Umbilical cord (tissue), 1 donor: ENCODE measurements at regions not wholly inside any gene's neighbourhood (a gene's known extent, or its start where the extent isn't known, plus 50 kb on each side); places are given as distances from the start of the nearest gene placed in this dataset.
"Not testable (repeated sequence)": the region's sequence is repeated elsewhere in the genome, so short reads cannot be mapped to it uniquely, and the experiment has no call there.

Experiments used
- DNase-seq: peaks from one replicate; pipeline ENCODE4 v3.0.0-alpha.2; 2015; ENCODE audit warnings: low spot score

DNA sequence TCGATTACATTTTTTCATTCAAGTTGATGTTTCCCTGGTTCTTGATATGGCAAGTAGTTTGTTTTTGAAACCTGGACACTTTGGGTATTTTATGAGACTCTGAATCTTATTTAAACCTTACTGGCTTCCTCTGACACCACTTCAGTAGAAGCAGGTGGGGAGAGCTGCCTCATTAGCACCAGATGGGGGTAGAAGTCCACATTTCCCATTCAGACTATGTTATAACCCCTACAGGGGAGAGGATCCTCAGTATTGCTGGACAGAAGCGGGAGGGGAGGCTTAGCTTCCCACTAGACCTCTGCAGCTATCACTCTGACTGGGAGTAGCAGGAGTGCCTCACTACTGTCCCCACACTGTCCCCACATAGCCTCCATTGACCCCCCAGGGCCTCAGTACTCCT, 145.3 kb upstream of the SLC35G4 start:
- no peak for DNase-seq

- DNase-seq, result no peak
These were observed 150.9 kb upstream of the SLC35G4 start for GRCh38 chr18:11458447-11458846.

- DNase-seq, result not testable (repeated sequence)
These were observed 151.5 kb upstream of the SLC35G4 start for GRCh38 chr18:11457853-11458252.

DNA sequence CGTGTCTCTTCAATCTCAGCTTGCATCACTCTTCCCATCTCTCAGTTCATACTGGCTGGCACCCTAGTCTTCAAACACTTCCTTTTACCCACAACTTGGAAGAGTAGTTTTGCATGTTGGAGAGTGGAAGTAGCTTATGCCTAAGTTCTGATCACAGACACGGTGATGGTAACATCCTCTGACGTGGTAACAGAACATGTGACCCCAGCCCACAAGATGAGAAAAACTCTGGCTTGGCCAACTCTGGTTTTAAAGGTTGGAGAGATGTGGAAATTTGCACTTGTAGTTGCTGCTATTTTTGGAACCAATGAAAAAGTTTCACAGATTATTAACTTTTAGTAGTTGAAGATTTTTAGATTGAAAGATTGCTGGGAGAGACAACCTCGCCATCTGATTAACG, 155.4 kb upstream of the SLC35G4 start:
- DNase-seq, result no peak

DNA sequence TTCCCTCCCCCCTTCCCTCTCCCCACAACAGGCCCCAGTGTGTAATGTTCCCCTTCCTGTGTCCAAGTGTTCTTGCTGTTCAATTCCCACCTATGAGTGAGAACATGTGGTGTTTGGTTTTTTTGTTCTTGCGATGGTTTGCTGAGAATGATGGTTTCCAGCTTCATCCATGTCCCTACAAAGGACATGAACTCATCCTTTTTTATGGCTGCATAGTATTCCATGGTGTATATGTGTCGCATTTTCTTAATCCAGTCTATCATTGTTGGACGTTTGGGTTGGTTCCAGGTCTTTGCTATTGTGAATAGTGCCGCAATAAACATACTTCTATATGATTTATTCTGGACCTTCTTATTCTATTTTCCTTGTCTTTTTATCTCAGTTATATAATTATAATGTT, 165.2 kb upstream of the SLC35G4 start:
- DNase-seq, result not testable (repeated sequence)

- no peak for DNase-seq
These were observed 172.3 kb upstream of the SLC35G4 start for GRCh38 chr18:11437046-11437445.

DNA sequence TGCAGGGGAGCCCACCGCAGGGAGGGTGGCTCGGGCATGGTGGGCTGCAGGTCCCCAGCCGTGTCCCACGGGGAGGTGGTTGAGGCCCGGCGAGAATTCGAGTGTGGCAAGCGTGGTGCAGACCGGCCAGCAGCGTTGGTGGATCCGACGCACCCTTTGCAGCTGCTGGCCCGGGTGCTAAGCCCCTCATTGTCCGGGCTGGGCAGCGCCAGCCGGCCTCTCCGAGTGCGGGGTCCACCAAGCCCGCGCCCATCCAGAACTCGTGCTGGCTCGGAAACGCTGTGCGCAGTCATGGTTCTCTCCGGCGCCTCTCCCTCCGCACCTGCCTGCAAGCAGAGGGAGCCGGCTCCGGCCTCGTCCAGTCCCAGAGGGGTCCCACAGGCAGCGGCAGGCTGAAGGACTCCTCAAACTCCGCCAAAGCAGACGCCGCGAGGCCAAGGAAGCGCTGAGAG, 177.0 kb upstream of the SLC35G4 start:
- no peak for DNase-seq

DNA sequence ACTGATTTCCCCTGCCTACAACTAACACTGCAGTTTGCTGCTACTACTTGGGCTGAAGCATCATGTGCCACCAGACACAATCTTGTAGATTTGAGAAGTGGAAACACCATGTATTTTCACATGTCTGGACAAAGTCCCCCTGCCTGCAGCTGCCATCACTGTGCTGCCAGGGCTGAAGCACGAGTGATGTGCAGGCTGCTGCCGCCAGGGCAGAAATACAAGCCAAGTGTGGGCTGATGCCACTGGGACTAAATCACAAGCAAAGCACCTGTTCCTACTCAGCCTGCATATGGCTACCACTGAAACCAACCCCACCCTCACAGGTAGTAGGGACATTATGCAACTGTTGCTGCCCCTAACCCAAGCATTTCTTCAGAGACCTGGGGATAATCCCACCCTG, 179.5 kb upstream of the SLC35G4 start:
- DNase-seq, result no peak

DNA sequence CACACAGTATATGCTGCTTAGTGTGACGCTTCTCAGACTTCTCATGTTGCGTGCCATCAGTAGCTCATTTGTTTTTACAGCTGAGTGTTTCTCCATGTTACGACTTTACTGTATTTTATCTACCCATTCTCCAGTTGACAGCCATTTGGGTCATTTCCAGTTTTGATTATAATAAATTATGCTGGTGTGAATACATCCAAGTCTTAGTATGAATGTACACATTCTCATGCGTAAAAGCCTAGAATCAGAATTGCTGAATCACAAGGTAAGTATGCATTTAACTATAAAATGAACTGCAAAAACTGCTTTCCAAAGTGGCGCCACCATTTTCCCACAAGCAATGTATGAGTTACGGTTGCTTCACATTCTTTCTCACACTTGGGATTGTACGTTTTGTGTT, 184.2 kb upstream of the SLC35G4 start:
- no peak for DNase-seq

DNA sequence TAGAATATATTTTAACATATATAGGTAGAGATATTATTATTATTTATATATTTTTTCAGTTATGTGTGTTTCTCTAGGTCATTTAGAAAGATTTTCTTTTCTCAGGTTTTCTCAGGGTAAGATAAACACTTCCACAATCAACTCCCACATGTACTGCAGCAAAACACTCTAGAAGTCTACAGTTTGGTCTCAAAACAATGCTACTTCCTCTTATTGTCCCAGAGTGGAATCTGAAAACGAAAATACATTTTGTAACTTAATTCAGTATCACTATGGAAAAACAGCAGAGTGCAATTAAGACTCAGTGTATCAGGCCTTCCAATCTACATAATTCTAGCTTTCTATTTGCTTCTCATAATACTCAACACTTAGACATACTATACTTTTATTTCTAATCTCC, 190.1 kb upstream of the SLC35G4 start:
- no peak for DNase-seq

GRCh38 chr18:11412811-11413210, 196.6 kb upstream of the SLC35G4 start:
- DNase-seq, result no peak

DNA sequence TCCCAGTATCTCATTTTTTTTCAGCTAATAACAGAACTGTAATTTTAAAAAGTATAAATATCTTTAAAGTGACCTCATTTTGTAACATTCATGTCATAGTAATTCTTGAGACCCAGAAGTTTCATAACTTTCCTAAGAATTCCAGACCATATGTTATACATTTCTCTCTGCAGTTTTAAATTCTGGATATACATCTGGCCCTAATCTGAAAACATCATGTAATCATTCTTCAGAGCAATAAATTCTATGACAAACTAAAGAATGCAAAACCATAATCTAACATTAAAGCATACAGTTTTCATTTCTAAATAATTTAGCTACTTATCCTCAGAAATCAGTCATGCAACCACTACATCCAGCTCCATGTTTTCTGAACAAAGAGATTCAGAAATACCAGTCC, 198.3 kb upstream of the SLC35G4 start:
- DNase-seq, result peak; percentile 80

GRCh38 chr18:11408555-11409065, 200.8 kb upstream of the SLC35G4 start:
- no peak for DNase-seq

GRCh38 chr18:11407940-11408339, 201.5 kb upstream of the SLC35G4 start:
- peak; percentile 86 for DNase-seq

DNA sequence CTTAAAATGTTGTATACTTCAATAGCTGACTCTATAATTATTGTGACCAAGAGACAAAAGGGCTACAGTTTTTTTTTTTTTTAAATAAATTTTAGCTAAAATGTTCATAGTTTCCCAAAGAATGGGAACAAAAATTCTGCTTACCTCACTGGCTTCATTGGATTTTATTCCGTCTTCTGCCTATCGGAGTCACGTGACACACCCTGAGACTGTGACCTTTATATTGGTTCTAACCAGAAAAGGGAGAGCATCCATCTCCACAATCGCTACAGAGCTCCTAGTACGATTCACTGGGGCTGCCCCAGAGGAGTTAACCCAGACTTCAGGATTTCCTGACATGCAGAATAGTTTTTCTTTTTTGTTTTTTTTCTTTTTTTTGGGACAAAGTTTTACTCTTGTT, 203.6 kb upstream of the SLC35G4 start:
- no peak for DNase-seq

DNA sequence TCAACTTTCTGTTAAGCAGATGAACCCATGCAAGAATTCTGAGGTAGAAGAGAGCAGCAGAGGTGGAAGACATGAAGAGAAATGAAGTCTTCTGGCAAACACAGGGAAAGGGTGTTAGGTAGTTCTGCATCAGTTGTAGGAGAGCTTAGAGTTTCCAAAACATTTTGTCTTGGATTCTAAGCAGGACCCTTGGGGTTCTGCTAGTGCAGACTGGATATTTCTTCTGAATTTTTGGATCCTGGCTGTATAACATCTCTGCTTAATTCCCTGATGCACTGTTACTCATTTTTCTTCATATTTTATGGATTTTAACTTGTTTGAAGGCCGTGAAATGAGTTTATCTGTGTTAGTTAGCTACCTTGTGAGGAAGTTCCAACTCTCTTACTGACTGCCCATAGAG, 208.7 kb upstream of the SLC35G4 start:
- DNase-seq, result no peak

DNA sequence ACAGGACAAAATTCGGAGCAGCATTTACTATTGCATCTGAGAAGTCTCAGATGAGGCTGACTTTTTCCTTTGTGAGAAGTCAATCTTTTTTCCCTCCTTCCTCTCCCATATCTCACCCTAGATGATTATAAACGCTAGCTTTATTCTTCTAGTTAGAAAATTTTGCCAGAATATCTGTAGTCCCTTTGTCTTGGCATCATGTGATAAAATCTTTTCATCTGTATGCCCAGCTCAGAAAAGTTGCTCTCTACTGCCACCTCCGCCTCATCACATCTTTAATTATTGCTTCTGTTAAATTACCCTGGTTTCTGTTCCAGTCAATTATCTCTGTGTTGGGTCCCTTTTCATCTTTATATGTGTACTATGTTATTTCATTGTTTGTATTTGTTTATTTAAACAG, 210.8 kb upstream of the SLC35G4 start:
- DNase-seq, result no peak

DNA sequence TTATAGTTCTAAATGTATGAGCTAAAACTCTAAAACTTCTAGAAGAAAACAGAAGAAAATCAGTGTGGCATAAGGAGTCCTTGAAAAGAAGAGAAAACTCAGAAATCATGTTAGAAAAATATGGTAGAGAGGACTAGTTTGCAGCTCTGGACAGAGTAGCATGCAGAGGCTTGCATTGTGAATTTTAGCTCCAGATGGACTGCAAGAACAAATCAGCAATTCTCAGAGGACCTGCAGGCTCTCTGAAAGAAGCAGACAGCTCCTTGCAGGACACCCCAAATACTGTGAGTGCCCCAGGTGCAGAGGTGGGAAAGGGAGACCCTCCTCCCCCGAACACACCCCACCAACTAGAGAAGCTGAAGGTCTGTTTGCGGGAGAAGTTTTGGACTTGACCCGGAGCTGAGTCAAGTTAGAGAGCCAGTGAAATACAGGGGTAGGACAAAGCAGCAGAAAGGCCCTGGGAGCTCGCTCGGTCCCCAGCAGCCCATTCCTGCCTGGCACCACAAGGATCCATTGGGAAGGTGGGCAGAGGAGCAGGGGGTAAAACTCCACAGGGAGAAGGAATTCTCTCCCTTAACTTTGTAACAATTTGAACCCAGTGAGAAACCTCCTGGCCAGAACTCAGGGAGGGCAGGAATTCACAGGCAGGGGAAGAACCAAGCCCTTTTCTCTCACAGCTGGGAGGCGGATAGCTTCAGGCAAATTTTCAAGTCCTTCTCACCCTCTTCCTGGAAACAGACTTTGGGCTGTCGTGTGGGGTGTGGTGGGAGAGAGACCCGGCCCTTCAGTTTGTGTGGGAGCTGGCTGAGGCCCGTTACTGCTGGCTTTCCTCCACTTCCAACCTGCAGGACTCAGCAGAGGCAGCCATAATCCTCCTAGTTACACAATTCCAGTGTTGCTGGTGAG, 216.2 kb upstream of the SLC35G4 start:
- DNase-seq, result peak; percentile 46

- no peak for DNase-seq
These were observed 217.1 kb upstream of the SLC35G4 start for GRCh38 chr18:11392292-11392691.

DNA sequence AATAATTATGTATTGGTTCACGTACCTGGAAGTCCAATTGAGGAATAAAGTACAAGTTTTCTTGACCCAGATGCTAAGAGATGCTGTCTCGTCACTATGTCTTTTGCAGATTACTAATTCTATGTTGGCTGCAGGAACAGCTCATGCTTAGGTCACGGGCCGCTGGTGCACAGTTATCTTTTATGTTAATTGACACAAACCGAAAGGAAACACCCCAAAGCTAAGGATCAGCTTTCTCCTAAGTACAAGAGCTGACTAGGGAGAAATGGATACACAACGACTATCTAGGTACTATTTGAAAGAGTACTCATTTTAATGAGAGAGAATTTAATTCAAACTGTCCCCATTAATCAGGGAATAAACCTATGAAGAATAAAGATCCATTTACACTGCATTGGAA, 217.7 kb upstream of the SLC35G4 start:
- no peak for DNase-seq

- no peak for DNase-seq
These were observed 220.4 kb upstream of the SLC35G4 start for GRCh38 chr18:11388755-11389680.

GRCh38 chr18:11387880-11388279, 221.5 kb upstream of the SLC35G4 start:
- peak; percentile 10 for DNase-seq
